HL-60/S4 treated with phorbol 12-myristate 13-acetate at 8.2 ng/mL for 4 days and 3 days (cell line): ENCODE measurements at regions not wholly inside any gene's neighbourhood (a gene's known extent, or its start where the extent isn't known, plus 50 kb on each side); places are given as distances from the start of the nearest gene placed in this dataset.

Source experiments
- in situ Hi-C: fragments of 300-500 bp; cut with MboI; formaldehyde crosslinking; loops from 2 replicates; pipeline ENCODE4 v1.15.0; 2022; ENCODE audit warnings: low sequenced_read_pairs

- in situ Hi-C loops: loop anchor here (25.0 kb wide), 1 partner anchor 581 kb away; no protein-coding TSS in a partner anchor
These were observed 141.6 kb upstream of the IGF1R start for GRCh38 chr15:98506711-98507110.

DNA sequence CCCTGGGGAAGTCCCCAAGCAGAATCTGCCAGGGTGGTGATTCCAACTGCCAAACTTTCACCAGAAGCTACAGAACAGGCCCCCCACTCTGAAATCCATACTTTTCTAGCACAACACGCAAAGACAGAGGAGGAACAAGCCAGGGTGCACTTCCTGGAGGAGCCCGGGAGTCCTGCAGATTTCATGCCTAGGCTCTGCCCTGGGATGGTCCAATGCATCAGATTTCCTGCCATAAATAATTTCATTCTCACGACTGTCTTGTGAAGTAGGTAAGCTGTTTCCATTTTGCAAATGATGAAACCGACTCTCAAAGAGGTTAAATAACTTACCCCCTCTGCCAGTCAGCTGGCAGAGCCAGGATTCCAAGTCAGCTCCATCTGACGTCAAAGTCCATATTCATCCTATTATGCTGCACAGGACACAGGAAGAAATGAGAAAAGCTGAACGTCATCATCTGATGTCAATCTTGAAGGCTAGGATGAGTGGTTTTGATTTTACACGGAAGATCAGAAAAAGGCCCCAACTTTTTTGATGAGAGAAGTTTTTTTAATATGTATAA, 134.8 kb upstream of the IGF1R start:
- in situ Hi-C loops: loop anchor here (25.0 kb wide), 1 partner anchor 574 kb away; no protein-coding TSS in a partner anchor

- in situ Hi-C loops: loop anchor here (25.0 kb wide), 1 partner anchor 573 kb away; no protein-coding TSS in a partner anchor
These were observed 134.2 kb upstream of the IGF1R start for GRCh38 chr15:98514034-98514622.

- in situ Hi-C loops: loop anchor here (25.0 kb wide), 1 partner anchor 568 kb away; no protein-coding TSS in a partner anchor
These were observed 129.3 kb upstream of the IGF1R start for GRCh38 chr15:98518823-98519561.

DNA sequence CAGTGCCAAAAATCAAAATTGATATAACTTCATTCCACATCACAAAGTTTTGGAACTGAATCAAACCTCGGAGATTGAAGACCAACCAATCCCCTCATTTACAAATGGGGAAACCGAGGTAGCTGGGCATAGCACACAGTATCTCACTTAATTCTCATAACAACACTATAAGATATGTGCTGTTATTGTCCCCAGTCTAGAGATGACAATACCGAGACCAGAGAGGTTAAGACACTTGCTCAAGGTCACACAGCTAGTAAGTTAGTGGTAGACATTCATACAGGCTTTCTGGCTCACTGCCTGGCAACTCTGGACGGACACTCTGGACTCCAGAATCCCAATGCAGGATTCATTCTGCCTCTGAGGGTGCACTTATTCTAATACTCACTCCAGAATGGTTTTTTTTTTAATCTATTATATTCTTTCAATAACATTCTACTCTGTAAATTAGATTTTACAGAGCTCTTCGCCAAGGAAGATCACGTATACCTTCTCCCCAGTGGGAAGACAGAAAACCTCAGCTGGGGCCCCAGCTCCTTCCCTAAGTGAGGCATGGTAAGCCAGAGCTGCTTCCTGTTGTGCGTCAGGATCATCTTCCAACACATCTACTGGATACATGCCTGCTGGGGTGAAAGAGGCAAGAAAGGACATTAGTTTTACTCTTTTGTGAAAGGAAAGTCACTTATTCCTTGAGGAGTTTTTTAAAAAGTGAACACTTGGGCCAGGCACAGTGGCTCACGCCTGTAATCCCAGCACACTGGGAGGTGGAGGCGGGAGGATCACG, 128.4 kb upstream of the IGF1R start:
- in situ Hi-C loops: loop anchor here (25.0 kb wide), 1 partner anchor 567 kb away; no protein-coding TSS in a partner anchor

DNA sequence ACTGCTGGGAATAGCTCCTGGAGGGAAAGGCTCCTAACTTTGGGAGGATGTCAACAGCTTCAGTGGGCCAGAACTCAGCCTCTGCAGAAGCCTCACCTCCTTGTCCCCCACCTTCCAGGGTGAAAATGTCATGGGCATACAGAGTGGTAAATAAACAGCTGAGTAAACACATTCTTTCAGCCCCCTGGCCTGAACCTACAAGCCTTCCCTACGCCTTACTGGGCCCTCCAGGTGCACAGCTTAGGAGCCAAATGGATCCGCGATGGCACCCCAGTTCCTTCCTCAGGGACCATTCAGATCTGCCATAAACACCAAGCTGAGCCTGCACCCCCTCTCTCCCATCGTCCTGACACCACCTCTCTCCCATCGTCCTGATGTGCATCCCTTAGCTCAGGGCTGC, 126.2 kb upstream of the IGF1R start:
- in situ Hi-C loops: loop anchor here (25.0 kb wide), 1 partner anchor 565 kb away; no protein-coding TSS in a partner anchor

DNA sequence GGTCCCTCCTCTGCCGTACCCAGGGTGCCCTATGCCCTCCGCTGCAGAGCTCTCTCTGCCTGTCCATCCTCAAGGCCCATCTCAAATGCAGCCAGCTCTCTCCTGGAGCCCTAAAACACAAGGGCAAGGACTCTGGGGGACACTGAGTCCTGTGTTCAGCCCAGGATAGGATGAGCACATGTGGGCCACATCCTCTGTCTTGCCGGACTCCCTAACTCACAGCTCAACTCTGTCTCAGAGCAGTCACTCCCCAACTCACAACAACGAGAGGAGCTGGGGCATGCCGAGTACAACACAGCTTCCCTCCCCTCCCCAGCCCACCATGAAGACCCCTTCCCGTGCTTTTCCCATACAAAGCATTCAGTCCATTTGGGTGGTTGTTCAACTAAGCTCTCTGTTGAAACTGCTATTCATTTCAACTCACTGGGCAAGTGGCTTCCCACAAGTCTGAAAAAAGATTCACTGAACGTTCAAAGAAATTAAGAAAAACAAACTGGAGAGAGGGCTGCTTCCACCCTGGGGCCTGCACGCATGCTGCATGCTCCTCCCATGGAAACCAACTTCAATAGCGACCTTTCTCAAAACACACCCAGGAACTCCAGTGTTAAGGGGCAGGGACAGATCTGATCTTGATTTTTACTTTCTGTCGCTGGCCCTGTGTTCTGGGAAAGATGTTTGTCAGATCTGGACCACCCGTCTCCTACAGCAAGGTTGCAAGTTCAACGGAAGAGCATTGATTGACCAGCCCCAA, 124.3 kb upstream of the IGF1R start:
- in situ Hi-C loops: loop anchor here (25.0 kb wide), 1 partner anchor 563 kb away; no protein-coding TSS in a partner anchor

GRCh38 chr15:98524838-98525660, 123.3 kb upstream of the IGF1R start:
- in situ Hi-C loops: loop anchor here (25.0 kb wide), 1 partner anchor 562 kb away; no protein-coding TSS in a partner anchor

GRCh38 chr15:98525661-98526001, 122.7 kb upstream of the IGF1R start:
- in situ Hi-C loops: no loop called here

- in situ Hi-C loops: no loop called here
These were observed 122.2 kb upstream of the IGF1R start for GRCh38 chr15:98526094-98526493.

DNA sequence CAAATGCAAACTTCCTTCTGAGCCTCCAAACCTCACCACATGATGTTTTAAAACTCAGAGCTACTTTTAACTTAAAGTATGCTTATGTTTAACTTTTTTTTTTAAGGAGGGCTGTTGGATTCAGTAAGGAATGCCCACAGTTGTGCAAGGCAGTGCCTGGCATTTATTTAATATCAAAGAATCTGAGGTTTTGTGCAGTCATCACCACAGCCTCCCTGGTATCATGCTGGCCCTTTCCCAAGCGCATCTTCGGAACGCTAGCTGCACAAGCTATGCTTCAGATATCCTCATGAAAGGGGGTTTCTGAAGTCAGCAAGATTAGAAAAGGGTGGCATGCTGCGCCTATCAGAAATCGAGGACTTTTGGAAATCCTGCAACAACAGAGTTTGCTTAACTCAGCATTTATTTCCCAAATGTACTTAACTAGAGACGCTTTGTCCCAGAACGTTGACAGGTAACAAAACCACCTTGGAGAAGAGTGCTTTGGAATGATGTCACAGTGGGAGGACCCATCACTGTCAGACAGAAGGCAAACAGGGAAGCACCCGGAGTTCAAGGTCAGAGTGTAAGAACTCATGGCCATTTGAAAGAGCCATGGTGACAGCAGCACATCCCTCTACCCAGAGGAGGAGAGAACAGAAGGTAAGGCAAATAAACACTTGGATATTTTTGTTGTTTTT, 120.2 kb upstream of the IGF1R start:
- in situ Hi-C loops: no loop called here

DNA sequence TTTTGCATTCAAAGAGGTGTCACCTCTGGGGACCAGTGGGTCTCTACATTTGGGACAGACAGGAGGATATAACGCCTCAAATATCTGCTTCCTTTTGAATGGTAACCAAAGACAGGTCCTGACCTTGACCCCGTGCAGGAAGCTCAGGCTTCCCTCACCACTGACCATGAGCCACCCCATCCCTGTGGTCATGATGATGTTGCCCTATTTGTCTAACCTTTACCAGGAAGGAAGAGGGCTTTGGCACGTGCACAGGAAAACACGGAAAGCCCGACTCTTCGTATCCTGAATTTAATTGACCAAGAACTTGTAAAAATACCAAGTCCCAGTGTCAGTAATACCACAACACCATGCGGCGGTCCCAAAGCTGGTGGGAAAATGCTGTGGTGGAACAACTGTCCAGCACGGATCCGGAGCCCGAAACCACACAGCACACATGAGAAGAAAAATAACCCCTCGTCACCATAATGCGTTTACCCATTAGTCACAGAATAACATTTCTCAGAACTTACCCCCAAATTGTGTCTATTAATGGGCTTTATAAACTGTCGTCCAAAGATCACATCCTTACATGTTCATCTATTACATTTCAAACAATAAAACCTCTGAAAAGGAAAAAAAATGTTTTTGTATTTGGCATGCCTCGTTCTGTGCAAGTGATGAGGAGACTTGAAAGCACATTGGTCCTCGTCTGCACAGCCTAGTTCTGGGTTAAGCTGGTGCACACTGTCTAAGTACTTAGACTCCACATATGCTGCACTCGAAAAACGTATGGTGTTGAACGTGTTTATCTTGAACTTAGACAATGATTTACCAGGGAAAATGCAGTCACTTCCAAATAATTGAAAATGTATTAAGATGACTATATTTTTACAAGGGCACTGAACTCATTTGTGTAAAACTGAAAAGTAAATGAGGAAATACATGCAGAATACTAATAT, 118.9 kb upstream of the IGF1R start:
- in situ Hi-C loops: no loop called here

- in situ Hi-C loops: no loop called here
These were observed 117.8 kb upstream of the IGF1R start for GRCh38 chr15:98530570-98530969.

DNA sequence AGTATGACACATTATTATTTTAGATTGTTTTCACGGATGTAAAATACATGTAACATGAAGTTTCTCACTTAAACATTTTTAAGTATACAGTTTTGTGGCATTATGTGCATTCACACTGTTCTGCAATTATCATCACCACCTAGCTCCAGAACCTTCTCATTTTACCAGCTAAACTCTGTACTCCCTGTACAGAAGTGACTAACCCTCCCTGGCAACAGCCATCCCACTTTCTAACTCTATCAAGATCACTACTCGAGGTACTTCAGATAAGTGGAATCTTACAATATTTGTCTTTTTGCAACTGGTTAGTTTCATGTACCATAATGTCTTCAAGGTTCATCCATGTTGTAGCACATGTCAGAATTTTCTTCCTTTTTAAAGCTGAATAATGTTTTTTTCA, 116.3 kb upstream of the IGF1R start:
- in situ Hi-C loops: no loop called here

DNA sequence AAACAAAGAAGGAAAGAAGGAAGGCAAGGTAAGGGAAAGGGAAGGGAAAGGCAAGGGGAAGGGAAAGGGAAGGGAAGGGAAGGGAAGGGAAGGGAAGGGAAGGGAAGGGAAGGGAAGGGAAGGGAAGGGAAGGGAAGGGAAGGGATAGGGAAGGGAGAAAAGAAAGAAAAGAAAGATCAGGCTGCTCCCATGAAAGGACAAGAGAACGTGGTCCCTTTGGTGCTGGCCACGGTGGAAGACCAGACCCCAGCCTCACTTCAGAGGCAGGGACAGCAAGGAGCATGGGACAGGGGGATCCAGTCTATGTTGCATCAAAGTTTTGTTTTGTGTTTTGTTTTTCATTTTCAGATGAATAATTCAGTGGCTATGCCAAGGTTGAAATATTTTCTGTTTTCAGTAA, 111.4 kb upstream of the IGF1R start:
- in situ Hi-C loops: no loop called here

GRCh38 chr15:98537516-98538060, 110.8 kb upstream of the IGF1R start:
- in situ Hi-C loops: no loop called here

DNA sequence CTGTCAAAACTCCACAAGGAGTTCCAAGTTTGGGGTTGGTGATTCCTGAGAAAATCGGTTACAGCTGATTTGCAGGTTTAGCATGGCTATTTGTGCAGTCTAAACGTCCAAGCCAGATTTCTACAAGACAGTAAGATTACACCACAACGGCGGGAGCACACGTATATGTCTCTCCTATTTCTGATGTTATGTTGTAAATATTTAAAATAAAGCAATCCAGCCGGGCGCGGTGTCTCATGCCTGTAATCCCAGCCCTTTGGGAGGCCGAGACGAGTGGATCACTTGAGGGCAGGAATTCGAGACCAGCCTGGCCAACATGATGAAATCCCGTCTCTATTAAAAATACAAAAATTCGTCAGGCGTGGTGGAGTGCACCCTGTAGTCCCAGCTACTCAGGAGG, 106.8 kb upstream of the IGF1R start:
- in situ Hi-C loops: no loop called here

DNA sequence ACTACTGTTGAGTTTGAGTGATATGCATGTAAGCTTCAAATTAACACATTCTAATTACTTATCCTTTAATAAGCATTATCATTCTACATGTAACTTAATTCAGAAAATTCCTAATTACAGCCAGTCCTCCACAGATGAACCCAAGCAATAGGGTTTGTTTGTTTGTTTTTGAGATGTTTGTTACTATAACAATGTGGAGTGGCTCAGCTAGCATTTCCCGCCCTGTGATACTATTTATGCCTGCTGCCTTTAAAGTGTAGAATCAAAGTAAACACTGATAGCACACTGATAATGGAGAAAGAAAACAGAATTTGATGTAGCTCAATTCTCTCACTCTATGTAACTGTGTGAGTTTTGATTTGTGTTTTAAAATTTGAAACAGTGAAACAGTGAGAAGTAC, 105.1 kb upstream of the IGF1R start:
- in situ Hi-C loops: no loop called here
